Sciatic nerve (tissue), 2 donors: ENCODE measurements at regions not wholly inside any gene's neighbourhood (a gene's known extent, or its start where the extent isn't known, plus 50 kb on each side); places are given as distances from the start of the nearest gene placed in this dataset.

ENCODE experiments used
- ATAC-seq: fragments of 200-7000 bp; cut with Tn5 transposase; one replicate; pipeline ENCODE4 v1.9.1; 2020; ENCODE audit warnings: mild to moderate bottlenecking, moderate library complexity
- DNase-seq: peaks from one replicate; pipeline ENCODE4 v3.0.0-alpha.2; 2020; ENCODE audit warnings: low spot score
- intact Hi-C: fragments of 100-400 bp; cut with DNase I; formaldehyde crosslinking; loops from one replicate; pipeline ENCODE4 v1.14.2; 2022
- donor health status: DM: no; HTN: no; CAD: no.
- donor health status: DM: no; HTN: no; CAD: no.

DNA sequence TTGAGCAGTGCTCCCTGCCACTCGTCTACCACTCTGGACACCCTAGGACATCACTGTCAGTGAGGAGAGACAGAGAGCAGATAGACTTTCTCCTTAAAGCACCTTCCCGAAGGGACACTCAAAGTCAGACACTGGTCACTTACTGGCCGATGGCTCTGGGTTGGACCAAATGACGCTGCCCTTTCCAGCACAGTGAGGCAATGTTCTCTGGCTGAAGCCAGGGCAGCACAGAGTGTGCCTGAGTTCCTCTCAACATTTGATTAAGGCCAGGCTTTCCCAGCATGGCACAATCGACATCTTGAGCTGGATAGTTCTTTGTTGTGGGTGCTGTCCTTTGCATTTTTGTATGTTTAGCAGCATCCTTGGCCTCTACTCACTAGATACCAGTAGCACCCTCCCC is 206.2 kb downstream of the CSNK2A3 start:
- intact Hi-C loops: no loop called here
- ATAC-seq: no peak
- no peak for DNase-seq

GRCh38 chr11:11143849-11144248 is 209.2 kb downstream of the CSNK2A3 start:
- ATAC-seq: no peak
- intact Hi-C loops: no loop called here
- DNase-seq: no peak

DNA sequence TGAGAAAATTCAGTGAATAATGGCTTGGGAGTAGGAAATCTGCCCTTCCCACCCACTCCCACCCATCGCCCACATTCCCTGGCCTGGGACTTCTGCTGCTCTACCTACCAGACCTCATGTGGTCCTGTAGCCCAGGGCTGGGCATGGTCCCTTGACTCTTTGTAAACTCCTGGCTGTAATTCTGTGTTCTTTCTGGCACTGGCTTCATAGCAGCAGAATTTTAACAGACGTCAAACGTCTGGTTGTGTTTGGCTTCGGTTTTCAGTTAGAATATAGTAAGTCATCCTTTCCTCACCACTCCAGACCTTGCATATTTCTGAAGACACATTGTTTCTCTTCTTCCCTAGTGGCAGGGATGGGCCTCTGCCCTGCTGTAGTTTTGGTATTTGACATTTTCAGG is 210.6 kb downstream of the CSNK2A3 start:
- intact Hi-C loops: no loop called here
- DNase-seq (no peak), ATAC-seq (peak; percentile 41)

GRCh38 chr11:11141065-11141464 is 212.0 kb downstream of the CSNK2A3 start:
- intact Hi-C loops: no loop called here
- peak; percentile 59 for ATAC-seq
- DNase-seq: no peak

DNA sequence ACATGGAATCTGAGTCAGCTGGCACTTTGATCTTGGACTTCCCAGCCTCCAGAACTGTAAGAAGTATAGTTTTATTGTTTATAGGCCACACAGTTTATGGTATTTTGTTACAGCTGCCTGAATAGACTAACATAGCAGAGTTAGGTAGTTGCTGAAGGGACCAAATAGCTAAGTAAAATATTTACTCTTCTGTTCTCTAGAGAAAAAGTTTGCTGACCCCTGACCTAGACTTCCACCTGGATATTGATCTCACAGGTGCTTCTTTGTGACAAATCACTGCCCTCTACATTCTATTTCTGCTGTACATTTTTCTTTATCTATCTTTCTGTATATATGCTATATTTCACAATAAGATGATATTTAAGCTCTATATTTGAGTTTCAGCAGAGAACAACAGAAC is 212.5 kb downstream of the CSNK2A3 start:
- ATAC-seq (no peak), DNase-seq (no peak)
- intact Hi-C loops: no loop called here

- ATAC-seq (no peak), DNase-seq (no peak)
- intact Hi-C loops: no loop called here
Observed at GRCh38 chr11:11137339-11137738, 215.7 kb downstream of the CSNK2A3 start.

DNA sequence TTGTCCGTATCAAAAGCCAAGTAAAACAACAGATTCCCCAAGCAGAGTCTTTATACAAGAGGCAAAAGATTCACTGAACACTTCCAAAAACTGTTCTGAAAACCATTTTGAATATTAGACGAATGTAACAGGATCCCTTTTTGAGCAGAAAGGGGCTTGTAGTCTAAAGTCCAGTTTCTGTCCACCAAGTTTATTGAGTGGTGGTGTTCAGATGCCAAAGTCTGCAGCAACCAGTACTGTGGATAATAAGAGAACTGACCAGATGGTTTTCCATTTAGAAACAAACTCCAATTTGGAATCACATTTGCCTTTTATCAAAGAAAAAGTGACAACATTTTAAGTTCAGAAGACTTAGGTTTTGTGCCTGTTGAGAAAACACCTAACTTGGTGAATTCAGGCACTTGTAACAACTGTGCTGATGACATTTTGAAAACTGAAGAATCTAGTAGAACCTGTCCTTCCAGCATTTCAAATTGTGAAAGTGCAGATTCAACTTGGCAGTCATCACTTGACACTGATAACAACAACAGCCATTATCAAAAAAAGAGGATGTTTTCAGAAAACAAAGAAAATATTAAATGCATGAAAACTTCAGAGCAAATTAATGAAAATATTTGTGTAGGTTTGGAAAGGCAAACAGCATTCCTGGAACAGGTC is 217.1 kb downstream of the CSNK2A3 start:
- intact Hi-C loops: no loop called here
- ATAC-seq (no peak), DNase-seq (no peak)

DNA sequence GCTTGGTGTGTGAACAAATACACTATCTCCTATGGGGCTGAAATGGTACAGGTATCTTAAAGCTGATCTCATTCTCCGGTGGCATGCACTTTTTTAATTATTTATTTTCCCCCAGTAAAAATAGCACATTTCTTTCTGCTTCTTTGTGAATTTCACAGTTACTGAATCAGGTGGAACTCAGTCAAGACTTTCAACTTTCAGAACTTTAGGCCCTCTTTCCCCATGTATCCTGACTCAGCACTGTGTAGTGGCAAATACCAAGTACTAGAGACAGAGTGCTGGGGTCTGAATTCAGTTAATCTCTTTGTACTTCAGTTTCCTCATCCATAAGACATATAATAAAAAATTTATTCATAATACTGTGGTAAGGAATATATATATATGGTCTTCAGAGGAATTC is 223.9 kb downstream of the CSNK2A3 start:
- DNase-seq (no peak), ATAC-seq (no peak)
- intact Hi-C loops: no loop called here

GRCh38 chr11:11125618-11126017 is 227.4 kb downstream of the CSNK2A3 start:
- no peak for DNase-seq
- intact Hi-C loops: no loop called here

GRCh38 chr11:11122749-11123148 is 230.3 kb downstream of the CSNK2A3 start:
- DNase-seq: no peak
- intact Hi-C loops: no loop called here
- no peak for ATAC-seq

More at GRCh38 chr11:11125618-11126017, 227.4 kb downstream of the CSNK2A3 start:
- ATAC-seq: no peak

DNA sequence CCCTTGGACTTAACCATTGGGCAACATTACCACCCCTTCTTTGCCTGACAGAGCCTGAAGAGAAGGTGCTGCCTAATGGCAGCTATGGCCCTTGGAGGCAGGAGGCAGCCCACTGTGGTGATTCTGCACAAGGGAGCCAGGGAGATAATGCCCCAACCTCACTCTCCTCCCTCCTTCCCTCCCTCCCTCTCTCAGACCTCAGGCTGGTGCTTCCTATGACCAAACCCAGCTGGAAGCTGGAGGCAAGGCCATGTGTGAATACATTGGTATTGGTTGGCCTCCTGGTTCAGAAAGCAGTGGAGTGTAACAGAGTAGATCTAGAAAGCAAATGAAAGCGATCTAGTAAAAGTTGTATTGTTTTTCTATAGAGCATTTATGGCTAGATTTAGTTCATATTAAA is 233.1 kb downstream of the CSNK2A3 start:
- ATAC-seq: no peak
- no peak for DNase-seq
- intact Hi-C loops: no loop called here

DNA sequence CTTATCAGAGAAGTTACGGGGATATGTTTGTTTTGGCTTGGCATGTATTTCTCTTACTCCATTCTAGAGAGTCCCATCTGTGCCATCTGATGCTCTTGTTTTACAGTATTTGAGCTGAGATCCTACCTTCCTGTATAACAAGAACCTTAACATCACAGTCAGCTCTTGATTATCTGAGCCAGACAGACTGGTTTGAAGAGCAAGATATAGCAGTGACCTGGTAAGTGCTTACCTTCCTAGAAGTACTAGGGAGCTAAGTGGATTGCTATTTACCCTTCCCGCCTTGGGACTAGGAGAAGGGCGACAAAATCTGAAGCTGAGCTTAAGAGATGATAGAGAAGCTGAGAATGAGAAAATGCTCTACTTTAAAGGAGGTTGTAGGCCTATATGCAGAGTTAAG is 235.3 kb downstream of the CSNK2A3 start:
- ATAC-seq (no peak), DNase-seq (no peak)
- intact Hi-C loops: no loop called here

DNA sequence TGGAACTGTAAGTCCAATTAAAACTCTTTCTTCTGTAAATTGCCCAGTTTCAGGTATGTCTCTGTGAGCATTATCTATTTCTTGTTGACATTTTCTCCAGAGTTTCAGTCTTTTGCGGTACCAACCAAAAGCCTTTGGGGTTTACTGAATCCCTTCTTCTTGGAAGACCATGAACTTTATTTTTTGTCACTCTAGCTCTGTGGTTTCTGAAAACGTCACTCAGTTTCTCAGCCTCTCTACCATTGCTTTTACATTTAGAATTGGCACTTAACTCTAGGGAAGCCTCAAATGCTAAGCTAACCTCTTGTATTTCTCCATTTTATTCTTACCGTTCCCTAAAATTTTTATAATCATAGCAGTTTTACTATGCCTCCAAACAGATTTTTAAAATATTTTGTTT is 237.6 kb downstream of the CSNK2A3 start:
- intact Hi-C loops: no loop called here
- DNase-seq (no peak), ATAC-seq (no peak)

DNA sequence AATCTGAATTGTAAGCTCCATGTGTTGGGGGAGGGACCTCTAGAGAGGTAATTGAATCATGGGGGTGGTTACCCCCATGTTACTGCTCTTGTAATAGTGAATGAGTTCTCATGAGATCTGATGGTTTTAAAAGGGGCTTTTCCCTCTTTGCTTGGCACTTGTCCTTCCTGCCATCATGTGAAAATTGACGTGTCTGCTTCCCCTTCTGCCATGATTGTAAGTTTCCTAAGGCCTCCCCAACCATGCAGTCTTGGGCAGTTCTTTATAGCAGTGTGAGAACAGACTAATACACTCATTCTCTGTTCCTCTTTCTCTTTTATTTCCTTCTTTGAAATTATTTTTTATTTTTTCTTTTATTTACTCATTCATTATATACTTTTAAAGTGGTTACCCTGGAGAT is 239.4 kb downstream of the CSNK2A3 start:
- ATAC-seq: no peak
- intact Hi-C loops: no loop called here
- no peak for DNase-seq

DNA sequence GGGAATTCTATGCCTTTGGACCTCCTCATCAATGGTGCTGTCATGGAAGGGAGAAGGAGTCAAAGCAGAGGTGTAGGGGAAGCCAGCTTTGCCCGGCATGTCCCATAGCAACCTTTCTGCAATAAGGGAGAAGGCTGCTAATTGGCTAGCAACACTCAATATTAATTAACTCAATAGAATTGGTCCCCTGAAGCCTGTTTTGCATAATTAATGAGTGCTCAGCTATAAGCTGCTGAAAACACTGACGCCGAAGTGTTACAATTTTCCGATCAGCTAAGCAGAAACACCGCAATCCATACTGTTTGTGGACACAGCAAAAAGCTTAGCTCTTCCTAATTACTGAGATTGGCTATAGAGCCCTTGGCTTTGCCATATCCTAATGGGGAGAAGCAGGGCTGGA is 245.0 kb downstream of the CSNK2A3 start:
- DNase-seq (no peak), ATAC-seq (no peak)
- intact Hi-C loops: no loop called here

DNA sequence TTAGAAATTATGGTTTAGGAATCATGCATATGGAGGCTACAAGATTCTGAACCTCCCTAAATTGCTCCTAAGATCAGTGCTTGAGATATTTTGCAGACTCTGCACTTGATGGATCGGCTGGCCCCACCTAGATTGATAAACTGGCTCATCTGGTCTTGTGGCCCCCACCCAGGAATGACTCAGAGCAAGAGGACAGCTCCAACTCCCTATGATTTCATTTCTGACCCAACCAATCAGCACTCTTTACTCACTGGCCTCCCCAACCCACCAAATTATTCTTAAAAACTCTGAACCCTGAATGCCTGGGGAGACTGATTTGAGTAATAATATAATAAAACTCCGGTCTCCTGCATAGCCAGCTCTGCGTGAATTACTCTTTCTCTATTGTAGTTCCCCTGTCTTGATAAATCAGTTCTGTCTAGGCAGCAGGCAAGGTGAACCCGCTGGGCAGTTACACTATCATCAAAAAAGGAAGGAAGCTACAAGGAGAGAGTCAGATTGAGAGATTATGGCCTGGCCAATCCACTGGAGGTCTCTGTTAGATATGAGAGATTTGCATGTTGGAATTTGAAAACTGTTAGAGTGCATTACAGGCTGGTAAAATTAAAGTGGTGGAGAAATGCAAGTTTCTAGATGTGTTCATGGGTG is 245.8 kb downstream of the CSNK2A3 start:
- DNase-seq (no peak), ATAC-seq (no peak)
- intact Hi-C loops: no loop called here

DNA sequence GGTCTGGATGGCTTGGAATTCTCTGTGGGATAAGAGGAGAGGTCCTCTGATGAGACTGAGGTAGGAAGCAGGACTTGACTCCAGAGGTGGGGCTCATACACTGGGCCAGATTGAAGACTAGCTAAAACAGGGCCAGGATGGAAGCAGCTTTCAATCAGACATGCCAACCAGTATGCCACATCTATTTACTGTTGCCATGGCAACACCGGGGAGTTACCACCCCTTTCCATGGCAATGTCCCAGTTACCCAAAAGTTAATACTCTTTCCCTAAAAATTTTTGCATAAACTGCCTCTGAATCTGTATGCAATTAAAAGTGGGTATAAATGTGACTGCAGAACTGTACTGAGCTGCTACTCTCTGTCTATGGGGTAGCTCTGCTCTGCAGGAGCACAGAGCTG is 247.5 kb upstream of the ZBED5 start:
- no peak for ATAC-seq
- intact Hi-C loops: no loop called here

GRCh38 chr11:11095831-11096723 is 238.2 kb upstream of the ZBED5 start:
- ATAC-seq (no peak), DNase-seq (no peak)
- intact Hi-C loops: no loop called here

More for the DNA sequence above, 247.5 kb upstream of the ZBED5 start:
- DNase-seq: no peak

- DNase-seq (no peak), ATAC-seq (no peak)
- intact Hi-C loops: no loop called here
Observed at GRCh38 chr11:11090495-11090894, 232.6 kb upstream of the ZBED5 start.

DNA sequence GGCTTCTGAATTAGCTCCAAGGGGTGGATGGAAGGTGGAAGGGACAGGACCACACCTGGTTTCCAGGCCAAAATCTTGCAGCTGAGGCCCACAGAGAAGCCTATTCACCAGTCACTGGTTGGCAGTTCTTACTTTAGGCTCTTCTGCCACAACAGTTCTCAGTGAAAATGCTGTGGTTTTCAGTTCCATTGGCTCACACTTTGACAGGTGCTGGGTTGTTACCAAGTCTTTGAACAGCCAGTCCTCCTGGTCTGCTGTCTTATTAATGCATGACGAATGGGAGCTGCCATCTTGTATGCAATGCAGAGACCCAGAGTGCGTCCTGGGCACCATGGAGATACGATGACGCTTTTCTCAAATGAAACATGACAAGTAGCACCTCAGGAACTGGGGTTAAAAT is 232.0 kb upstream of the ZBED5 start:
- ATAC-seq (no peak), DNase-seq (no peak)
- intact Hi-C loops: no loop called here
